ENCODE measurements at regions not wholly inside any gene's neighbourhood (a gene's known extent, or its start where the extent isn't known, plus 50 kb on each side); places are given as distances from the start of the nearest gene placed in this dataset.
A peak's percentile ranks its signal among the peaks of the same experiment; 100 is the strongest.

DNA sequence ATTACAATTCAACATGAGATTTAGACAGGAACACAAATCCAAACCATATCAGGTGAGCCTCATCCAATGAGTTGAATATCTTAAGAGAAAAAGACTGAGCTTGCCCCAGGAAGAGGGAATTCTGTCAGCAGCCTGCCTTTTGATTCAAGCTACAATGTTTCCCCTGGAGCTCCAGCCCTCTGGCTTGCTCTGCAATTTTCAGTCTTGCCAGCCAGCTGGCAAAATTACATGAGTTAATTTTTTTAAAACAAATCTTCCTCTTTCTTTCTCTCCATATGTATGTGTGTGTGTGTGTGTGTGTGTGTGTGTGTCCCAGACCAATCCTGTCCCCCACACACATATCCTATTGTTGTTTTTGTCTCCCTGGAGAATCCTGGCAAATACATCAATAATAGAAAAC is 313.2 kb downstream of the CDH10 start:
- H3K9ac ChIP-seq (ENCODE audit: low read length): no peak overlapping the region
- no peaks in the 10 kb centered on the region for H3K27me3 ChIP-seq (ENCODE audit: insufficient read depth, low read depth, low read length)
- no peaks in the 10 kb centered on the region for H3K9me3 ChIP-seq (ENCODE audit: low read length)
- H3K9me2 ChIP-seq (ENCODE audit: insufficient read depth, low read length): no peaks in the 10 kb centered on the region
- peaks cover 3% of the 10 kb centered on the region for H3F3A ChIP-seq (ENCODE audit: insufficient read depth, low read length, poor library complexity, severe bottlenecking)
- H4K20me1 ChIP-seq (ENCODE audit: insufficient read depth): no peaks in the 10 kb centered on the region
- H3K36me3 ChIP-seq (ENCODE audit: insufficient read depth, low read length): no peaks in the 10 kb centered on the region
- H3K79me2 ChIP-seq (replicated peaks; ENCODE audit: insufficient read depth, low read length): no peaks in the 10 kb centered on the region
- no peak overlapping the region for H3K27ac ChIP-seq (ENCODE audit: low read length)
- no peak overlapping the region for H2AFZ ChIP-seq (ENCODE audit: low read depth, low read length)
- H3K4me3 ChIP-seq (ENCODE audit: low read length): no peak overlapping the region
- TF ChIP-seq, protein P1, sequence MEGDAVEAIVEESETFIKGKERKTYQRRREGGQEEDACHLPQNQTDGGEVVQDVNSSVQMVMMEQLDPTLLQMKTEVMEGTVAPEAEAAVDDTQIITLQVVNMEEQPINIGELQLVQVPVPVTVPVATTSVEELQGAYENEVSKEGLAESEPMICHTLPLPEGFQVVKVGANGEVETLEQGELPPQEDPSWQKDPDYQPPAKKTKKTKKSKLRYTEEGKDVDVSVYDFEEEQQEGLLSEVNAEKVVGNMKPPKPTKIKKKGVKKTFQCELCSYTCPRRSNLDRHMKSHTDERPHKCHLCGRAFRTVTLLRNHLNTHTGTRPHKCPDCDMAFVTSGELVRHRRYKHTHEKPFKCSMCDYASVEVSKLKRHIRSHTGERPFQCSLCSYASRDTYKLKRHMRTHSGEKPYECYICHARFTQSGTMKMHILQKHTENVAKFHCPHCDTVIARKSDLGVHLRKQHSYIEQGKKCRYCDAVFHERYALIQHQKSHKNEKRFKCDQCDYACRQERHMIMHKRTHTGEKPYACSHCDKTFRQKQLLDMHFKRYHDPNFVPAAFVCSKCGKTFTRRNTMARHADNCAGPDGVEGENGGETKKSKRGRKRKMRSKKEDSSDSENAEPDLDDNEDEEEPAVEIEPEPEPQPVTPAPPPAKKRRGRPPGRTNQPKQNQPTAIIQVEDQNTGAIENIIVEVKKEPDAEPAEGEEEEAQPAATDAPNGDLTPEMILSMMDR (IDR thresholded peaks at IDR 0.05; ENCODE audit: poor library complexity, severe bottlenecking): no peak
- TF ChIP-seq MXI1 (conservative IDR thresholded peaks at IDR 0.05; ENCODE audit: poor library complexity, severe bottlenecking) (no peak), TAF1 (IDR thresholded peaks at IDR 0.05; ENCODE audit: low read depth) (no peak), EZH2 (IDR thresholded peaks at IDR 0.05; ENCODE audit: borderline replicate concordance, insufficient read depth, low read length, poor library complexity, severe bottlenecking) (no peak), EP300 (conservative IDR thresholded peaks at IDR 0.05; ENCODE audit: poor library complexity, severe bottlenecking) (no peak), SMC3 (conservative IDR thresholded peaks at IDR 0.05; ENCODE audit: poor library complexity) (no peak), POLR2AphosphoS5 (IDR thresholded peaks at IDR 0.05) (no peak), RAD21 (conservative IDR thresholded peaks at IDR 0.05) (no peak)
- TF ChIP-seq, protein P2, sequence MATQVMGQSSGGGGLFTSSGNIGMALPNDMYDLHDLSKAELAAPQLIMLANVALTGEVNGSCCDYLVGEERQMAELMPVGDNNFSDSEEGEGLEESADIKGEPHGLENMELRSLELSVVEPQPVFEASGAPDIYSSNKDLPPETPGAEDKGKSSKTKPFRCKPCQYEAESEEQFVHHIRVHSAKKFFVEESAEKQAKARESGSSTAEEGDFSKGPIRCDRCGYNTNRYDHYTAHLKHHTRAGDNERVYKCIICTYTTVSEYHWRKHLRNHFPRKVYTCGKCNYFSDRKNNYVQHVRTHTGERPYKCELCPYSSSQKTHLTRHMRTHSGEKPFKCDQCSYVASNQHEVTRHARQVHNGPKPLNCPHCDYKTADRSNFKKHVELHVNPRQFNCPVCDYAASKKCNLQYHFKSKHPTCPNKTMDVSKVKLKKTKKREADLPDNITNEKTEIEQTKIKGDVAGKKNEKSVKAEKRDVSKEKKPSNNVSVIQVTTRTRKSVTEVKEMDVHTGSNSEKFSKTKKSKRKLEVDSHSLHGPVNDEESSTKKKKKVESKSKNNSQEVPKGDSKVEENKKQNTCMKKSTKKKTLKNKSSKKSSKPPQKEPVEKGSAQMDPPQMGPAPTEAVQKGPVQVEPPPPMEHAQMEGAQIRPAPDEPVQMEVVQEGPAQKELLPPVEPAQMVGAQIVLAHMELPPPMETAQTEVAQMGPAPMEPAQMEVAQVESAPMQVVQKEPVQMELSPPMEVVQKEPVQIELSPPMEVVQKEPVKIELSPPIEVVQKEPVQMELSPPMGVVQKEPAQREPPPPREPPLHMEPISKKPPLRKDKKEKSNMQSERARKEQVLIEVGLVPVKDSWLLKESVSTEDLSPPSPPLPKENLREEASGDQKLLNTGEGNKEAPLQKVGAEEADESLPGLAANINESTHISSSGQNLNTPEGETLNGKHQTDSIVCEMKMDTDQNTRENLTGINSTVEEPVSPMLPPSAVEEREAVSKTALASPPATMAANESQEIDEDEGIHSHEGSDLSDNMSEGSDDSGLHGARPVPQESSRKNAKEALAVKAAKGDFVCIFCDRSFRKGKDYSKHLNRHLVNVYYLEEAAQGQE (IDR thresholded peaks at IDR 0.05; ENCODE audit: borderline replicate concordance): no peak
- H3K4me2 ChIP-seq (ENCODE audit: low read length): no peak overlapping the region

- no peak overlapping the region for H3K4me3 ChIP-seq (ENCODE audit: low read length)
- H4K20me1 ChIP-seq (ENCODE audit: insufficient read depth): no peaks in the 10 kb centered on the region
- TF ChIP-seq, protein P1 (IDR thresholded peaks at IDR 0.05; ENCODE audit: poor library complexity, severe bottlenecking): no peak
- TF ChIP-seq POLR2AphosphoS5 (IDR thresholded peaks at IDR 0.05): peak; percentile 21
- H3K9me3 ChIP-seq (ENCODE audit: low read length): no peaks in the 10 kb centered on the region
- no peak overlapping the region for H3K4me2 ChIP-seq (ENCODE audit: low read length)
- H2AFZ ChIP-seq (ENCODE audit: low read depth, low read length): no peak overlapping the region
- H3K9me2 ChIP-seq (ENCODE audit: insufficient read depth, low read length): no peaks in the 10 kb centered on the region
- H3K79me2 ChIP-seq (replicated peaks; ENCODE audit: insufficient read depth, low read length): no peaks in the 10 kb centered on the region
- H3K36me3 ChIP-seq (ENCODE audit: insufficient read depth, low read length): no peaks in the 10 kb centered on the region
- no peaks in the 10 kb centered on the region for H3F3A ChIP-seq (ENCODE audit: insufficient read depth, low read length, poor library complexity, severe bottlenecking)
- no peak overlapping the region for H3K27ac ChIP-seq (ENCODE audit: low read length)
- no peaks in the 10 kb centered on the region for H3K27me3 ChIP-seq (ENCODE audit: insufficient read depth, low read depth, low read length)
- no peak overlapping the region for H3K9ac ChIP-seq (ENCODE audit: low read length)
Observed at GRCh38 chr5:24347158-24347557, 297.6 kb downstream of the CDH10 start.
